ENCODE measurements at regions not wholly inside any gene's neighbourhood (a gene's known extent, or its start where the extent isn't known, plus 50 kb on each side); places are given as distances from the start of the nearest gene placed in this dataset.
"Not testable (repeated sequence)": the region's sequence is repeated elsewhere in the genome, so short reads cannot be mapped to it uniquely, and the experiment has no call there.

- Mint-ChIP-seq H3K4me1 (no peaks in the 10 kb centered on the region), H3K27me3 (ENCODE audit: low read depth in 3 of 3) (peaks cover 0 to 1% (median 0%) of the 10 kb centered on the region in 3 donors), H3K4me3 (no peak overlapping the region)
These were observed 888.1 kb upstream of the MDGA2 start for GRCh38 chr14:48563489-48563888.

GRCh38 chr14:48561438-48561837 lies 886.0 kb upstream of the MDGA2 start:
- H4K20me1 ChIP-seq (ENCODE audit: insufficient read depth, low read length); H3K27ac ChIP-seq (ENCODE audit: low read depth in 1 of 2, low read length in 2 of 2); H3K4me2 ChIP-seq (replicated peaks; ENCODE audit: extremely low read depth, low read length, poor library complexity, severe bottlenecking); H2AFZ ChIP-seq (ENCODE audit: insufficient read depth, low read depth, low read length, poor library complexity, severe bottlenecking); H3K4me3 ChIP-seq (replicated peaks in 1 of 3; ENCODE audit: low read depth in 2 of 3, low read length in 3 of 3); H3K4me3 Mint-ChIP-seq; H3K9ac ChIP-seq (ENCODE audit: insufficient read depth, low read length, poor library complexity, severe bottlenecking); H3K4me1 ChIP-seq (ENCODE audit: control insufficient read depth in 1 of 2, insufficient read depth in 2 of 2, low read length in 2 of 2); H3K27me3 Mint-ChIP-seq (ENCODE audit: low read depth in 3 of 3); H3K79me2 ChIP-seq (ENCODE audit: insufficient read depth, low read length); H3K27me3 ChIP-seq (ENCODE audit: control insufficient read depth in 2 of 2, insufficient read depth in 2 of 2, low read length in 2 of 2); H3K4me1 Mint-ChIP-seq; H3K36me3 ChIP-seq (replicated peaks in 1 of 2; ENCODE audit: control insufficient read depth in 1 of 2, insufficient read depth in 2 of 2, low read length in 2 of 2); DNase-seq; H3K27ac Mint-ChIP-seq; intact Hi-C loops (cut with micrococcal nuclease); H3K36me3 Mint-ChIP-seq: not testable (repeated sequence)
- WGBS (ENCODE audit: insufficient coverage), result 80% methylated on average over 1 of the region's 3 CpGs
- peaks cover 0 to 14% (median 5%) of the 10 kb centered on the region in 7 donors for H3K9me3 Mint-ChIP-seq
- H3K9me3 ChIP-seq (replicated peaks in 1 of 2; ENCODE audit: control insufficient read depth in 1 of 2, insufficient read depth in 1 of 2, low read length in 2 of 2), result peaks cover 5 to 15% of the 10 kb centered on the region in 2 donors

More at GRCh38 chr14:48563489-48563888, 888.1 kb upstream of the MDGA2 start:
- H3K4me2 ChIP-seq (replicated peaks; ENCODE audit: extremely low read depth, low read length, poor library complexity, severe bottlenecking), result no peak overlapping the region
- no peak overlapping the region for H2AFZ ChIP-seq (ENCODE audit: insufficient read depth, low read depth, low read length, poor library complexity, severe bottlenecking)
- H3K9me3 ChIP-seq (replicated peaks in 1 of 2; ENCODE audit: control insufficient read depth in 1 of 2, insufficient read depth in 1 of 2, low read length in 2 of 2), result peaks cover 5 to 15% of the 10 kb centered on the region in 2 donors
- H3K79me2 ChIP-seq (ENCODE audit: insufficient read depth, low read length), result no peaks in the 10 kb centered on the region
- no peak for TF ChIP-seq CTCF (IDR thresholded peaks at IDR 0.05)
- H3K36me3 ChIP-seq (replicated peaks in 1 of 2; ENCODE audit: control insufficient read depth in 1 of 2, insufficient read depth in 2 of 2, low read length in 2 of 2), result no peaks in the 10 kb centered on the region
- H3K27me3 ChIP-seq (ENCODE audit: control insufficient read depth in 2 of 2, insufficient read depth in 2 of 2, low read length in 2 of 2), result no peaks in the 10 kb centered on the region
- no peaks in the 10 kb centered on the region for H3K4me1 ChIP-seq (ENCODE audit: control insufficient read depth in 1 of 2, insufficient read depth in 2 of 2, low read length in 2 of 2)
- Mint-ChIP-seq H3K9me3 (peaks cover 0 to 11% (median 5%) of the 10 kb centered on the region in 7 donors), H3K36me3 (no peaks in the 10 kb centered on the region), H3K27ac (no peak overlapping the region)
- intact Hi-C loops (cut with micrococcal nuclease), result no loop called here
- no peak overlapping the region for H3K4me3 ChIP-seq (replicated peaks in 1 of 3; ENCODE audit: low read depth in 2 of 3, low read length in 3 of 3)
- no peak overlapping the region for H3K9ac ChIP-seq (ENCODE audit: insufficient read depth, low read length, poor library complexity, severe bottlenecking)
- WGBS (ENCODE audit: insufficient coverage), result 71% methylated on average over 3 of the region's 3 CpGs
- DNase-seq, result no peak
- no peak overlapping the region for H3K27ac ChIP-seq (ENCODE audit: low read depth in 1 of 2, low read length in 2 of 2)
- H4K20me1 ChIP-seq (ENCODE audit: insufficient read depth, low read length), result no peaks in the 10 kb centered on the region
